ENCODE measurements at regions not wholly inside any gene's neighbourhood (a gene's known extent, or its start where the extent isn't known, plus 50 kb on each side); places are given as distances from the start of the nearest gene placed in this dataset.

DNA sequence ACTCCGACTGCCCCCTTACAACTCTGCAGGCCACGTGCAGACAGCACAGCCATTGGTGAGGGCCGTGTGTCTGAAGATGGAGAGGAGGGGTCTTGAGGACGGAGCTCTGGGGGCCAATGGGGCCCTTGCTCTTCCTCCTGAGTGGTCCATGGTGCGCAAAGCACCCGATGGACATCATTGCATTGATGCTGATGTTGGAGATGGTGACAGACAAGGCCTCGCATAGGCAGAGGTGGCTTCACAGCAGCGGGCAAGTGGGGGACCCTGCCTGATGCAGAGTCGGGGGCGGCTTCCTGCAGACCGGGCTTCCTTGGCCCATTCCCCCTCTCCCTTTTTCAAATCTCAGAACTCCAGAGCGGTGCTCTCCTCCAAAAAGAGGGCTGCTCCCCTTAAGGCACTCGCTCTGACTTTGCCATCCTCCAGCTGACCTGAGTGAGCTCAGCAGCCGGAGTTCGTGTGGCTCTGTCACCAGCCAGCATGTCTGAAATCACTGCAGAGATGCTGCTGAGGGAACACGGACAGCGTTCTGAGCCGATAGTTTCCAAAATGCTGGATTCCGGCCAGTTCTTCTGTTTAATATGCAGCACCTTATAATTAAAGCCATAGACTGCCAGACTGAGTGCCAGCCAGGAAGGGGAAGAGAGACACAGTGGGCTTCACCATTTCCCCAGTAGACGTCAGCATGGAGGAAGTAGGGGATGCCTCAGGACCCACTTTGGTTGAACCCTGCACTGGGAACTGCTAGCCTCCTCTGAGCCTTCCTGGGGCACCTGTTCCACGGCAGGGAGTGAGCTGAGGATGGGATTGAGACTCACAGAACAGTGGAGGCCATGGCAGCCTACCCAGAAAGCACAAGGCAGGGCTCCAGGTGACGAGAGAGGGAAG, 278.2 kb downstream of the BRD1 start:
- no peaks in the 10 kb centered on the region for H3K27me3 ChIP-seq (ENCODE audit: control insufficient read depth, low read length)

DNA sequence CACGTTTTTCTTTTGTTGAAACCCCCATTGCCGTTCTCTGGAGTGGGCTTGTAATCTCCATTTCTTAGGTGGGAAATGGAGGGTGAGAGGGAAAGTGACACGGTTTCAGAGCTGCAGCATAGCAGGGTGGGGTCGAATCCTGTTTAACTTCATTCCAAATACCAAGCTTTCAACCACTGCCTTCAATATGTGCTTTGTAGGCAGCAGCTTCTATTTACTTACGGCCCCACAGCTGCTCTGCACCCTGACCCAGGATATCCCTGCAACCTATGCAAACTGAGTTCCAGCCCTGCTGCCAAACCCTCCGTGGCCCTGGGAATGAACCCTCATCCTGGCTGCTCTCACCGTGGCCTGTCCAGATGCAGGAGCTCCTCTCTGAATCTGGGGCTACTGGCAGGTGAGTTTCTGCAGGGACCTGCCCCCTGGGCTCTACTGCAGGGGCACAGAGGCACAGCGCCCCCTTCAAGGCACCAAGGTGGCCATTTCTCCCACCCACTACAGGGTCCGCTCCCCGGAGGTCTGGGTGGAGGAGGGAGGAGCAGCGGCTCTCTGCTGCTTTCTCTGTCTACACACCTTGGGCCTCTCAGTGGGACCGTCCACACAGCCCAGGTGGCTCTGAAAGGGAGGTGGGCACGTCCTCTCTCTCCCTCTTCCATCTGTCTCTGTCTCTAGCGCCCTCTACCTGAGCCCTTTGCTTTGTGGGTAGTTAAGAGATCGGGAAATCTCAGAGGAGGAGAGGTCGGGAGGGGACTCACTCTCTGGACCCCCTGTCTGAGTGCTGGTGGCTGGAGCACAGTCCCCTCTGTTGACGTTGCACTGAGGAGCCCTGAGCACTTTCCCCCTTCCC, 279.1 kb downstream of the BRD1 start:
- H3F3A ChIP-seq (ENCODE audit: control insufficient read depth, insufficient read depth), result no peaks in the 10 kb centered on the region
- TF ChIP-seq EZH2phosphoT487 (IDR thresholded peaks at IDR 0.05; ENCODE audit: borderline replicate concordance, low read length), result no peak
- TF ChIP-seq, protein P1, sequence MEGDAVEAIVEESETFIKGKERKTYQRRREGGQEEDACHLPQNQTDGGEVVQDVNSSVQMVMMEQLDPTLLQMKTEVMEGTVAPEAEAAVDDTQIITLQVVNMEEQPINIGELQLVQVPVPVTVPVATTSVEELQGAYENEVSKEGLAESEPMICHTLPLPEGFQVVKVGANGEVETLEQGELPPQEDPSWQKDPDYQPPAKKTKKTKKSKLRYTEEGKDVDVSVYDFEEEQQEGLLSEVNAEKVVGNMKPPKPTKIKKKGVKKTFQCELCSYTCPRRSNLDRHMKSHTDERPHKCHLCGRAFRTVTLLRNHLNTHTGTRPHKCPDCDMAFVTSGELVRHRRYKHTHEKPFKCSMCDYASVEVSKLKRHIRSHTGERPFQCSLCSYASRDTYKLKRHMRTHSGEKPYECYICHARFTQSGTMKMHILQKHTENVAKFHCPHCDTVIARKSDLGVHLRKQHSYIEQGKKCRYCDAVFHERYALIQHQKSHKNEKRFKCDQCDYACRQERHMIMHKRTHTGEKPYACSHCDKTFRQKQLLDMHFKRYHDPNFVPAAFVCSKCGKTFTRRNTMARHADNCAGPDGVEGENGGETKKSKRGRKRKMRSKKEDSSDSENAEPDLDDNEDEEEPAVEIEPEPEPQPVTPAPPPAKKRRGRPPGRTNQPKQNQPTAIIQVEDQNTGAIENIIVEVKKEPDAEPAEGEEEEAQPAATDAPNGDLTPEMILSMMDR (IDR thresholded peaks at IDR 0.05; ENCODE audit: low read depth, low read length, poor library complexity, severe bottlenecking), result peak; percentile 56
- H3K27me3 ChIP-seq (ENCODE audit: control insufficient read depth, low read length), result no peaks in the 10 kb centered on the region
- H3K36me3 ChIP-seq (ENCODE audit: control insufficient read depth, low read length), result no peaks in the 10 kb centered on the region
- no peak overlapping the region for H3K27ac ChIP-seq (ENCODE audit: low read depth, low read length)
- H3K4me1 ChIP-seq (ENCODE audit: control insufficient read depth, low read length), result peaks cover 4% of the 10 kb centered on the region; the same call in 1 of the 2 replicates
- H3K9me2 ChIP-seq (replicated peaks; ENCODE audit: control insufficient read depth, low read length), result no peaks in the 10 kb centered on the region
- no peak overlapping the region for H3K4me2 ChIP-seq (ENCODE audit: low read length)
- no peaks in the 10 kb centered on the region; the same call in 1 of the 2 replicates for H4K20me1 ChIP-seq (ENCODE audit: control insufficient read depth, insufficient read depth, low read depth, low read length)
- no peak overlapping the region for H3K4me3 ChIP-seq (ENCODE audit: low read length)
- no peaks in the 10 kb centered on the region for H3K9me3 ChIP-seq (ENCODE audit: control insufficient read depth, insufficient read depth, low read length)
- H3K79me2 ChIP-seq (ENCODE audit: control insufficient read depth, low read length), result no peaks in the 10 kb centered on the region

More for the DNA sequence above, 278.2 kb downstream of the BRD1 start:
- no peak overlapping the region for H3K4me3 ChIP-seq (ENCODE audit: low read length)
- H3K9me2 ChIP-seq (replicated peaks; ENCODE audit: control insufficient read depth, low read length), result no peaks in the 10 kb centered on the region
- H3K36me3 ChIP-seq (ENCODE audit: control insufficient read depth, low read length), result no peaks in the 10 kb centered on the region
- peaks cover 4% of the 10 kb centered on the region; the same call in 1 of the 2 replicates for H3K4me1 ChIP-seq (ENCODE audit: control insufficient read depth, low read length)
- H3K9me3 ChIP-seq (ENCODE audit: control insufficient read depth, insufficient read depth, low read length), result no peaks in the 10 kb centered on the region
- H3K27ac ChIP-seq (ENCODE audit: low read depth, low read length), result no peak overlapping the region
- H3K4me2 ChIP-seq (ENCODE audit: low read length), result no peak overlapping the region
- no peaks in the 10 kb centered on the region for H3K79me2 ChIP-seq (ENCODE audit: control insufficient read depth, low read length)
- no peaks in the 10 kb centered on the region; the same call in 1 of the 2 replicates for H4K20me1 ChIP-seq (ENCODE audit: control insufficient read depth, insufficient read depth, low read depth, low read length)
- no peak for TF ChIP-seq EZH2phosphoT487 (IDR thresholded peaks at IDR 0.05; ENCODE audit: borderline replicate concordance, low read length)
- TF ChIP-seq, protein P1 (IDR thresholded peaks at IDR 0.05; ENCODE audit: low read depth, low read length, poor library complexity, severe bottlenecking), result no peak
- no peaks in the 10 kb centered on the region for H3F3A ChIP-seq (ENCODE audit: control insufficient read depth, insufficient read depth)

DNA sequence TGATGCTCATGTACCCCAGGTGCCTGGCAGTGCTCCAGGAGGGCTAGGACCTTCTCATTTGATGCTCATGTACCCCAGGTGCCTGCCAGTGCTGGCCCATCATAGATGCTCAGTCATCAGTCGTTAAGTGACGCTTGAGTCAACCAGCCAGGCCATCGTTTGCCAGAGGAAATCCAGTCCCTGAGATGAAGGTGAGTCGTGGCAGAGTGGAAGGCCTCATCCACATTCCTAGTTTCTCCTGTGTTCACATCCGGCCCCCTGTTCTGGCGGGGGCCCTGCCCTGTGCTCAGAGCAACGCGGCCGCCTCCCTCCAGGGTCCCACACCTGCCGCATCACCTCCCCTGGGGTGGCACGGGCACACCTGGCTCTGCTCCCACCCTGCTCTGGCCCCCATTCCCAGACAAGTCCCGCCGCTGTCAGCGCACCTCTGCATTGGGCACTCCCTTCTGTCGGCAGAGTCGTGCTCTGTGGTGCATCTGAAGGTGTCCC, 279.9 kb downstream of the BRD1 start:
- no peaks in the 10 kb centered on the region; the same call in 1 of the 2 replicates for H4K20me1 ChIP-seq (ENCODE audit: control insufficient read depth, insufficient read depth, low read depth, low read length)
- H3K79me2 ChIP-seq (ENCODE audit: control insufficient read depth, low read length), result no peaks in the 10 kb centered on the region
- H3K4me1 ChIP-seq (ENCODE audit: control insufficient read depth, low read length), result peaks cover 4% of the 10 kb centered on the region; the same call in 1 of the 2 replicates
- H3K4me3 ChIP-seq (ENCODE audit: low read length), result no peak overlapping the region
- H3K36me3 ChIP-seq (ENCODE audit: control insufficient read depth, low read length), result no peaks in the 10 kb centered on the region
- no peaks in the 10 kb centered on the region for H3K9me2 ChIP-seq (replicated peaks; ENCODE audit: control insufficient read depth, low read length)
- no peaks in the 10 kb centered on the region for H3K9me3 ChIP-seq (ENCODE audit: control insufficient read depth, insufficient read depth, low read length)
- TF ChIP-seq, protein P1 (IDR thresholded peaks at IDR 0.05; ENCODE audit: low read depth, low read length, poor library complexity, severe bottlenecking), result no peak
- no peak for TF ChIP-seq EZH2phosphoT487 (IDR thresholded peaks at IDR 0.05; ENCODE audit: borderline replicate concordance, low read length)
- H3K4me2 ChIP-seq (ENCODE audit: low read length), result no peak overlapping the region
- no peak overlapping the region for H3K27ac ChIP-seq (ENCODE audit: low read depth, low read length)
- H3K27me3 ChIP-seq (ENCODE audit: control insufficient read depth, low read length), result no peaks in the 10 kb centered on the region
- no peaks in the 10 kb centered on the region for H3F3A ChIP-seq (ENCODE audit: control insufficient read depth, insufficient read depth)
